Neutrophil (primary cell): ENCODE measurements at regions not wholly inside any gene's neighbourhood (a gene's known extent, or its start where the extent isn't known, plus 50 kb on each side); places are given as distances from the start of the nearest gene placed in this dataset.

Source experiments
- H3K27ac ChIP-seq: fragments of 200-600 bp; sonication (generic); 2 replicates; pipeline ENCODE4 v1.5.1; 2016; ENCODE audit warnings: mild to moderate bottlenecking, moderate library complexity
- H3K27me3 ChIP-seq: fragments of 200-600 bp; sonication (generic); 2 replicates; pipeline ENCODE4 v1.6.0; 2016; ENCODE audit warnings: mild to moderate bottlenecking
- H3K36me3 ChIP-seq: fragments of 200-600 bp; sonication (generic); 2 replicates; pipeline ENCODE4 v1.5.1; 2017
- H3K4me1 ChIP-seq, 2 experiments: fragments of 200-600 bp in 1 of 2; sonication (generic) in 1 of 2; 1 replicate in 1 of 2; 2 replicates in 1 of 2; pipeline versions ENCODE4 v1.5.1 to v1.6.1; 2013 to 2016; ENCODE audit warnings: low read depth in 1 of 2, low read length in 1 of 2, mild to moderate bottlenecking in 1 of 2, moderate library complexity in 1 of 2; ENCODE audit not compliant: control insufficient read depth in 1 of 2, insufficient read depth in 1 of 2
- H3K4me3 ChIP-seq, 2 experiments: fragments of 200-600 bp in 1 of 2; sonication (generic) in 1 of 2; 1 replicate in 1 of 2; 2 replicates in 1 of 2; pipeline ENCODE4 v1.5.1; 2013 to 2016; ENCODE audit warnings: low read depth in 1 of 2, low read length in 1 of 2, mild to moderate bottlenecking in 1 of 2, moderate library complexity in 1 of 2
- H3K9me3 ChIP-seq: fragments of 200-600 bp; sonication (generic); 2 replicates; pipeline ENCODE4 v1.5.1; 2016
- TF ChIP-seq, protein P1 (sequence below): fragments of 200-600 bp; sonication (generic); IDR thresholded peaks from 2 replicates; pipeline ENCODE4 v1.5.1; 2016; ENCODE audit warnings: antibody characterized with exemption

DNA sequence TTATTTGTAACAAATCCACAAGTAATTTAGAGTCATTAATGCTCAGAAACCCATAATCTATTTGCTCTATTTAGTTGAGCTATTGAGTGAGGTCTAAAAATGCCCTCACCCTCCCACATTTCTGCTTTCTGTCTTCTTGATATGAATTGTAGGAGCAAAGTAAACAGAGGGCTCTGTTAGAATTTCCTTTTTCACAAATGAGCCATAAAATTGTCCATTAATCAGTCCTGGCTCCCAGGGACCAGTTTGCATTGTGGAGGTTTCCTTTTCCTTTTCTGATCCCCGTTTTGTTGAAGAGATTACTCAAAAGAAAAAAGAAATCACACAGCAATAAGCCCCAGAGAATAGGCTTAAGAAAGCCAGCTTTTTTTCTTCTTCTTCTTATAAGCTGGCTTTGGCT, 476.7 kb downstream of the EPHA4 start:
- Histone ChIP-seq H3K27ac (no peak overlapping the region), H3K4me3 (no peak overlapping the region), H3K4me1 (no peaks in the 10 kb centered on the region), H3K9me3 (no peaks in the 10 kb centered on the region), H3K36me3 (no peaks in the 10 kb centered on the region), H3K27me3 (no peaks in the 10 kb centered on the region)
- TF ChIP-seq, protein P1, sequence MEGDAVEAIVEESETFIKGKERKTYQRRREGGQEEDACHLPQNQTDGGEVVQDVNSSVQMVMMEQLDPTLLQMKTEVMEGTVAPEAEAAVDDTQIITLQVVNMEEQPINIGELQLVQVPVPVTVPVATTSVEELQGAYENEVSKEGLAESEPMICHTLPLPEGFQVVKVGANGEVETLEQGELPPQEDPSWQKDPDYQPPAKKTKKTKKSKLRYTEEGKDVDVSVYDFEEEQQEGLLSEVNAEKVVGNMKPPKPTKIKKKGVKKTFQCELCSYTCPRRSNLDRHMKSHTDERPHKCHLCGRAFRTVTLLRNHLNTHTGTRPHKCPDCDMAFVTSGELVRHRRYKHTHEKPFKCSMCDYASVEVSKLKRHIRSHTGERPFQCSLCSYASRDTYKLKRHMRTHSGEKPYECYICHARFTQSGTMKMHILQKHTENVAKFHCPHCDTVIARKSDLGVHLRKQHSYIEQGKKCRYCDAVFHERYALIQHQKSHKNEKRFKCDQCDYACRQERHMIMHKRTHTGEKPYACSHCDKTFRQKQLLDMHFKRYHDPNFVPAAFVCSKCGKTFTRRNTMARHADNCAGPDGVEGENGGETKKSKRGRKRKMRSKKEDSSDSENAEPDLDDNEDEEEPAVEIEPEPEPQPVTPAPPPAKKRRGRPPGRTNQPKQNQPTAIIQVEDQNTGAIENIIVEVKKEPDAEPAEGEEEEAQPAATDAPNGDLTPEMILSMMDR: no peak

DNA sequence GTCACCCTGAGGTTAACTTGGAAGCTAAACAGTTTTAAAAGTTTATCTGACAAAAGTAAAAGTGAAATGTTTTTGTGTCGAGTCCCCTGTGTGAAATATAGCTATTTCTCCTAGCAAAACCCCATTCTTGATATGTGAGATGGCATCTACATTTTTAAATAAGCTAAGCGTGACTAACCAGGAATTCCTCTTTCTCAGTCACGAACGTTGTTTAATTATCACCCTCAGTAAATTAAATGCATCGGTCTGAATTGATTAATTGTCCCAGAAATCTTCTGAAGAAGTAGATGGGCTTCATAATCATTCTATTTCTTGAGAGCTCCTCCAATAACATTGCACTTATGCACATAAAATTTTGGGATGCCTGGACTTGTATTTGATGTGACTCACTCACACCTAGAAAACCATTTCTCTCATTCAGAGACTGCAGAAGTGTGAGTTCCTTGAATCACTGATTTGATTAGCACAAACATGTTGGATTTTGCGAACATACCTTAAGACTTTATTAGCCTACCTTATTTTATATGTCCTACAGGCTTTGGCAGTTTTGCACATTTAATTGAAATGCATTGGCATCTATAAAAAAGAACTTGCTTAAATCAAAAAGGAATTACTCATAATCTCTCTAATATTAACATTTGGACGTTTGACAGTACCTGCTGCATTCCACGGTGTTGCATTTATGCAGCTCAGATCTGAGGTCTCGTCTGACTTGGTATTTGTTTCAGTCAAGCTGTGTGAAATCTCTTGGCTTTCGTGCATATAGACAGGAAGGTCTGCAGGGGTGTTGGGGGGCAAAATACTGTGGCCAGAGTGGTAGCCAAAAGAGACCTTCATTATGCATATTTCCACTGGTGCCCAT, 475.2 kb downstream of the EPHA4 start:
- H3K36me3 ChIP-seq: no peaks in the 10 kb centered on the region
- H3K27me3 ChIP-seq: no peaks in the 10 kb centered on the region
- no peaks in the 10 kb centered on the region for H3K9me3 ChIP-seq
- H3K27ac ChIP-seq: no peak overlapping the region
- no peak overlapping the region for H3K4me3 ChIP-seq
- no peaks in the 10 kb centered on the region for H3K4me1 ChIP-seq
- TF ChIP-seq, protein P1: no peak

DNA sequence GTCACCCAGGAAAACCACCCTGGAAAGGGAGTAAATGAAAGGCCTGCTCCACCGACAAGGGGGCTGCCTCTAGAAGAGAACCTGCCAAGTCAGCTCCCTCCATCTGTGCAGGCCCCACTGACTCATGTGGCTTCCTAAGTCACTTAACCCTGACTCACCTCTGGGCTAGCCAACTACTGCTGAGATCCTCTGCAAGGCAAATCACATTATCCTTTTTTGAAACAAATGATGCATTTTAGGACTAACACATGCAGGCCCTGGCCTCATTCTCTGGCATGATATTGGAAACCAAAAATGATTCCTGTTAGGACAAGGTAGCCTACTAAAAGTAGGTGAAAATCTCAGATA, 474.6 kb downstream of the EPHA4 start:
- Histone ChIP-seq H3K27me3 (no peaks in the 10 kb centered on the region), H3K36me3 (no peaks in the 10 kb centered on the region), H3K4me3 (no peak overlapping the region), H3K27ac (no peak overlapping the region), H3K4me1 (no peaks in the 10 kb centered on the region), H3K9me3 (no peaks in the 10 kb centered on the region)
- TF ChIP-seq, protein P1: no peak

DNA sequence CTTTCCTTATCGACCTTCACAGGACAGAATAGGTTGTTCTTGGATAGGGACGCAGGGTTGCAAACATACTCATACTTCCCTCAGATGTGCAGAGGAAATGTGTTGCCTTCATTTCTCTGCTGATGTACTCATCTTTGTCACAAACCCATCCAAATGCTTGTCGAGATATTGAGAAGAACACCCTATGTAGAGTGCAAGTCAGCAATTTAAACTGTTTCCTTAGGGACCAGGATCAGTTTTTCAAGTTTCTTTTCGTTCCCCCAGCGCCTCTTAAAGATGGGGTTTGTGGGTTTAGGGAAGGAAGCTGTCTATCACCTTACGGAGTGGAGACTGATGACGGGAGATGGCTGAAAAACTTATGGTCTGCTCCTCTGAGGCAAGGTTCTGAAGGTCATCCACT, 474.2 kb downstream of the EPHA4 start:
- Histone ChIP-seq H3K4me3 (no peak overlapping the region), H3K27ac (no peak overlapping the region), H3K4me1 (no peaks in the 10 kb centered on the region), H3K36me3 (no peaks in the 10 kb centered on the region), H3K9me3 (no peaks in the 10 kb centered on the region), H3K27me3 (no peaks in the 10 kb centered on the region)
- TF ChIP-seq, protein P1: no peak

DNA sequence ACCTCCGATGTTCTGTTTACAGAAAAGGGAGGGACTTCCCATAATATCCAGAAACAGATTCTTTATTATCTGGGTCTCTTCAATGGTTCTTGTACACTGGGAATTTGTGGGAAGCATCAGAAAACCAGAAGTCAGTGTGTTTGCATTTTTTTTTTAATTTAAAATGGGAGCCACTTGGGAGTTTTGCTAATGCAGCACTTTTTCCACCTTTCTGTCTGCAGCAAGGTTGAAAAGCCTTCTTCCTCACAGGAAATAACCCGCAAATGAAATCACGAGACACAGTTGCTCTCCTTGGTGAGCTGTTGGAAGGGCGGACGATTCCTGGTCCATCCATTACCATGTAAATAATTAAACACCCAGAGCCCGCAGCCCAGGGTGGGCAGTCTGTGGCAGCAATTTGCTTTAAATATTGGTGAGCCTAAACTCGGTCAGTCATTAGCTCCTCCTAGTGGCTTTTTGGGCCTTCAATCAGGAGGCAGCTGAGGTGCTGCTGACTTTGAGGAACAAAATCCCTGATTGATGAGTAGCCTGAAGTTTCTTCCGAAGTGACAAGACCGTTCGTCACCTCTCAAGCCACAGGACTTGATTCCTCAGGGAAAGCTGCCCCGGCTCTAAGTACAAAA, 471.5 kb downstream of the EPHA4 start:
- H3K4me3 ChIP-seq: no peak overlapping the region
- no peaks in the 10 kb centered on the region for H3K4me1 ChIP-seq
- H3K36me3 ChIP-seq: no peaks in the 10 kb centered on the region
- no peaks in the 10 kb centered on the region for H3K9me3 ChIP-seq
- no peak overlapping the region for H3K27ac ChIP-seq
- TF ChIP-seq, protein P1: no peak
- H3K27me3 ChIP-seq: no peaks in the 10 kb centered on the region
